Natural killer cell treated with Interleukin-12 subunit alpha and Interleukin-12 subunit beta and Interleukin-15 and Interleukin-18, amount 100 ng/mL, for 72 hours (primary cell): ENCODE measurements at regions not wholly inside any gene's neighbourhood (a gene's known extent, or its start where the extent isn't known, plus 50 kb on each side); places are given as distances from the start of the nearest gene placed in this dataset.
"Not testable (repeated sequence)": the region's sequence is repeated elsewhere in the genome, so short reads cannot be mapped to it uniquely, and the experiment has no call there.

ENCODE experiments used
- ATAC-seq, 2 donors: fragments of 150-1000 bp; cut with Tn5 transposase in 1 of 2; sonication (Bioruptor Pico), chemical (Tn5 transposase) in 1 of 2; 2 replicates each; pipeline ENCODE4 v1.10.0; 2021
- DNase-seq: peaks from one replicate; pipeline ENCODE4 v3.0.0; 2022; ENCODE audit warnings: low spot score
- H3K27ac Mint-ChIP-seq, 2 donors: 1 replicate in 1 of 2; 2 replicates in 1 of 2; pipeline ENCODE4 v1.8.0; 2022; ENCODE audit warnings: mixed read lengths in 2 of 2, mild to moderate bottlenecking in 1 of 2, moderate library complexity in 1 of 2
- H3K27me3 Mint-ChIP-seq, 2 donors: 1 replicate in 1 of 2; 2 replicates in 1 of 2; pipeline ENCODE4 v1.8.0; 2022; ENCODE audit warnings: mixed read lengths in 2 of 2
- H3K36me3 Mint-ChIP-seq: one replicate; pipeline ENCODE4 v1.8.0; 2022; ENCODE audit warnings: mixed read lengths
- H3K4me1 Mint-ChIP-seq, 2 donors: 1 replicate in 1 of 2; 2 replicates in 1 of 2; pipeline ENCODE4 v1.8.0; 2022; ENCODE audit warnings: low read depth in 2 of 2, mixed read lengths in 2 of 2, mild to moderate bottlenecking in 1 of 2
- H3K4me3 Mint-ChIP-seq: one replicate; pipeline ENCODE4 v1.8.0; 2022; ENCODE audit warnings: mixed read lengths
- H3K9me3 Mint-ChIP-seq: 2 replicates; pipeline ENCODE4 v1.8.0; 2022; ENCODE audit warnings: mixed read lengths

- ATAC-seq (no peak), DNase-seq (no peak)
- no peaks in the 10 kb centered on the region for H3K4me1 Mint-ChIP-seq
- no peaks in the 10 kb centered on the region for H3K36me3 Mint-ChIP-seq
- no peaks in the 10 kb centered on the region for H3K27me3 Mint-ChIP-seq
- no peaks in the 10 kb centered on the region for H3K9me3 Mint-ChIP-seq
- H3K4me3 Mint-ChIP-seq, result no peak overlapping the region
- no peak overlapping the region for H3K27ac Mint-ChIP-seq
Measured at GRCh38 chr4:181845617-181846016, 397.6 kb upstream of the TENM3 start.

GRCh38 chr4:181846934-181847333, 396.3 kb upstream of the TENM3 start:
- no peak overlapping the region for H3K27ac Mint-ChIP-seq
- H3K4me1 Mint-ChIP-seq, result no peaks in the 10 kb centered on the region
- ATAC-seq (no peak), DNase-seq (no peak)
- no peaks in the 10 kb centered on the region for H3K27me3 Mint-ChIP-seq
- no peak overlapping the region for H3K4me3 Mint-ChIP-seq
- H3K36me3 Mint-ChIP-seq, result no peaks in the 10 kb centered on the region
- H3K9me3 Mint-ChIP-seq, result peaks cover 7% of the 10 kb centered on the region

GRCh38 chr4:181848357-181848756, 394.8 kb upstream of the TENM3 start:
- no peaks in the 10 kb centered on the region for H3K4me1 Mint-ChIP-seq
- H3K36me3 Mint-ChIP-seq, result no peaks in the 10 kb centered on the region
- no peak overlapping the region for H3K27ac Mint-ChIP-seq
- ATAC-seq (no peak), DNase-seq (no peak)
- no peak overlapping the region for H3K4me3 Mint-ChIP-seq
- H3K9me3 Mint-ChIP-seq, result peaks cover 7% of the 10 kb centered on the region
- no peaks in the 10 kb centered on the region for H3K27me3 Mint-ChIP-seq

- no peak for DNase-seq
- H3K4me1 Mint-ChIP-seq, result no peaks in the 10 kb centered on the region
Measured at GRCh38 chr4:181849472-181849871, 393.7 kb upstream of the TENM3 start.

GRCh38 chr4:181853881-181854511, 389.2 kb upstream of the TENM3 start:
- H3K9me3 Mint-ChIP-seq, result peaks cover 23% of the 10 kb centered on the region
- H3K4me1 Mint-ChIP-seq, result no peaks in the 10 kb centered on the region
- no peak overlapping the region for H3K27ac Mint-ChIP-seq
- no peak overlapping the region for H3K4me3 Mint-ChIP-seq
- H3K27me3 Mint-ChIP-seq, result no peaks in the 10 kb centered on the region
- DNase-seq (no peak), ATAC-seq (no peak)
- no peaks in the 10 kb centered on the region for H3K36me3 Mint-ChIP-seq

More at GRCh38 chr4:181849472-181849871, 393.7 kb upstream of the TENM3 start:
- no peaks in the 10 kb centered on the region for H3K27me3 Mint-ChIP-seq
- H3K4me3 Mint-ChIP-seq, result no peak overlapping the region
- no peak for ATAC-seq
- no peak overlapping the region for H3K27ac Mint-ChIP-seq
- peaks cover 7% of the 10 kb centered on the region for H3K9me3 Mint-ChIP-seq
- no peaks in the 10 kb centered on the region for H3K36me3 Mint-ChIP-seq

GRCh38 chr4:181855307-181855706, 387.9 kb upstream of the TENM3 start:
- Mint-ChIP-seq H3K9me3 (peaks cover 23% of the 10 kb centered on the region), H3K4me3 (no peak overlapping the region), H3K36me3 (no peaks in the 10 kb centered on the region), H3K27ac (no peak overlapping the region), H3K4me1 (no peaks in the 10 kb centered on the region), H3K27me3 (no peaks in the 10 kb centered on the region)
- DNase-seq (no peak), ATAC-seq (no peak)

- ATAC-seq, result not testable (repeated sequence)
Measured at GRCh38 chr4:181857471-181857870, 385.7 kb upstream of the TENM3 start.

GRCh38 chr4:181858741-181859140, 384.5 kb upstream of the TENM3 start:
- H3K27me3 Mint-ChIP-seq, result no peaks in the 10 kb centered on the region
- H3K9me3 Mint-ChIP-seq, result peaks cover 19% of the 10 kb centered on the region
- DNase-seq (no peak), ATAC-seq (no peak)
- H3K27ac Mint-ChIP-seq, result no peak overlapping the region
- no peaks in the 10 kb centered on the region for H3K4me1 Mint-ChIP-seq
- no peak overlapping the region for H3K4me3 Mint-ChIP-seq
- no peaks in the 10 kb centered on the region for H3K36me3 Mint-ChIP-seq

More at GRCh38 chr4:181857471-181857870, 385.7 kb upstream of the TENM3 start:
- H3K27me3 Mint-ChIP-seq, H3K36me3 Mint-ChIP-seq, H3K27ac Mint-ChIP-seq, H3K4me1 Mint-ChIP-seq, DNase-seq, H3K4me3 Mint-ChIP-seq: not testable (repeated sequence)
- peaks cover 19% of the 10 kb centered on the region for H3K9me3 Mint-ChIP-seq

GRCh38 chr4:181859439-181859838, 383.8 kb upstream of the TENM3 start:
- Mint-ChIP-seq H3K4me3 (no peak overlapping the region), H3K36me3 (no peaks in the 10 kb centered on the region), H3K27ac (no peak overlapping the region), H3K9me3 (peaks cover 21% of the 10 kb centered on the region), H3K4me1 (no peaks in the 10 kb centered on the region), H3K27me3 (no peaks in the 10 kb centered on the region)
- DNase-seq (no peak), ATAC-seq (no peak)

GRCh38 chr4:181860157-181860556, 383.0 kb upstream of the TENM3 start:
- Mint-ChIP-seq H3K36me3 (no peaks in the 10 kb centered on the region), H3K4me1 (no peaks in the 10 kb centered on the region), H3K9me3 (peaks cover 21% of the 10 kb centered on the region), H3K27ac (no peak overlapping the region), H3K27me3 (no peaks in the 10 kb centered on the region), H3K4me3 (no peak overlapping the region)
- ATAC-seq, result no peak
- DNase-seq, result no peak

- no peaks in the 10 kb centered on the region for H3K4me1 Mint-ChIP-seq
- ATAC-seq (no peak), DNase-seq (no peak)
- no peaks in the 10 kb centered on the region for H3K27me3 Mint-ChIP-seq
- H3K4me3 Mint-ChIP-seq, result no peak overlapping the region
- H3K27ac Mint-ChIP-seq, result no peak overlapping the region
- H3K36me3 Mint-ChIP-seq, result no peaks in the 10 kb centered on the region
- H3K9me3 Mint-ChIP-seq, result peaks cover 19% of the 10 kb centered on the region
Measured at GRCh38 chr4:181860668-181861067, 382.5 kb upstream of the TENM3 start.

GRCh38 chr4:181863856-181864255, 379.3 kb upstream of the TENM3 start:
- H3K9me3 Mint-ChIP-seq, result peaks cover 15% of the 10 kb centered on the region
- no peak for DNase-seq
- no peak for ATAC-seq
- H3K36me3 Mint-ChIP-seq, result no peaks in the 10 kb centered on the region
- H3K4me3 Mint-ChIP-seq, result no peak overlapping the region
- H3K27ac Mint-ChIP-seq, result no peak overlapping the region
- H3K27me3 Mint-ChIP-seq, result no peaks in the 10 kb centered on the region
- H3K4me1 Mint-ChIP-seq, result no peaks in the 10 kb centered on the region

- ATAC-seq (no peak), DNase-seq (no peak)
- H3K27ac Mint-ChIP-seq, result no peak overlapping the region
- no peaks in the 10 kb centered on the region for H3K4me1 Mint-ChIP-seq
- no peaks in the 10 kb centered on the region for H3K27me3 Mint-ChIP-seq
- H3K4me3 Mint-ChIP-seq, result no peak overlapping the region
- H3K9me3 Mint-ChIP-seq, result peaks cover 16% of the 10 kb centered on the region
- H3K36me3 Mint-ChIP-seq, result no peaks in the 10 kb centered on the region
Measured at GRCh38 chr4:181870326-181870725, 372.9 kb upstream of the TENM3 start.

- H3K27ac Mint-ChIP-seq, result no peak overlapping the region
- H3K36me3 Mint-ChIP-seq, result no peaks in the 10 kb centered on the region
- DNase-seq (no peak), ATAC-seq (no peak)
- H3K27me3 Mint-ChIP-seq, result no peaks in the 10 kb centered on the region
- H3K4me3 Mint-ChIP-seq, result no peak overlapping the region
- H3K9me3 Mint-ChIP-seq, result peaks cover 16% of the 10 kb centered on the region
- H3K4me1 Mint-ChIP-seq, result no peaks in the 10 kb centered on the region
Measured at GRCh38 chr4:181874602-181875001, 368.6 kb upstream of the TENM3 start.

- Mint-ChIP-seq H3K4me3 (no peak overlapping the region), H3K36me3 (no peaks in the 10 kb centered on the region), H3K27me3 (no peaks in the 10 kb centered on the region), H3K4me1 (no peaks in the 10 kb centered on the region), H3K9me3 (peaks cover 15% of the 10 kb centered on the region), H3K27ac (no peak overlapping the region)
- DNase-seq (no peak), ATAC-seq (no peak)
Measured at GRCh38 chr4:181877329-181877848, 365.8 kb upstream of the TENM3 start.
